Spinal cord (tissue), 9 donors: ENCODE measurements at regions not wholly inside any gene's neighbourhood (a gene's known extent, or its start where the extent isn't known, plus 50 kb on each side); places are given as distances from the start of the nearest gene placed in this dataset.
A peak's percentile ranks its signal among the peaks of the same experiment; 100 is the strongest.

Experiments
- DNase-seq, 6 donors: peaks; one replicate each; pipeline versions ENCODE4 v3.0.0 to v3.0.0-alpha.2; 2013 to 2015; ENCODE audit warnings: low spot score in 6 of 6, low read depth in 4 of 6
- H3K27ac ChIP-seq: one replicate; pipeline ENCODE4 v1.5.1; 2013; ENCODE audit warnings: low read depth, low read length, control low read depth
- H3K27me3 ChIP-seq: one replicate; pipeline ENCODE4 v1.6.1; 2013; ENCODE audit warnings: low read length; ENCODE audit not compliant: control insufficient read depth, insufficient read depth
- H3K36me3 ChIP-seq: one replicate; pipeline ENCODE4 v1.6.1; 2013; ENCODE audit warnings: low read length; ENCODE audit not compliant: control insufficient read depth, insufficient read depth
- H3K4me1 ChIP-seq: one replicate; pipeline ENCODE4 v1.6.1; 2013; ENCODE audit warnings: low read length; ENCODE audit not compliant: control insufficient read depth, insufficient read depth
- H3K4me3 ChIP-seq: one replicate; pipeline ENCODE4 v1.5.1; 2013; ENCODE audit warnings: low read depth, low read length, control low read depth
- H3K9me3 ChIP-seq: one replicate; pipeline ENCODE4 v1.6.1; 2013; ENCODE audit warnings: low read length; ENCODE audit not compliant: control insufficient read depth, insufficient read depth
- WGBS: methylation state at CpG from one replicate; pipeline ENCODE4 v1.1.5; 2013; ENCODE audit warnings: missing lambda C conversion rate; ENCODE audit not compliant: insufficient coverage; 5-methylcytosine and 5-hydroxymethylcytosine counted together
- donor health status: healthy.

DNA sequence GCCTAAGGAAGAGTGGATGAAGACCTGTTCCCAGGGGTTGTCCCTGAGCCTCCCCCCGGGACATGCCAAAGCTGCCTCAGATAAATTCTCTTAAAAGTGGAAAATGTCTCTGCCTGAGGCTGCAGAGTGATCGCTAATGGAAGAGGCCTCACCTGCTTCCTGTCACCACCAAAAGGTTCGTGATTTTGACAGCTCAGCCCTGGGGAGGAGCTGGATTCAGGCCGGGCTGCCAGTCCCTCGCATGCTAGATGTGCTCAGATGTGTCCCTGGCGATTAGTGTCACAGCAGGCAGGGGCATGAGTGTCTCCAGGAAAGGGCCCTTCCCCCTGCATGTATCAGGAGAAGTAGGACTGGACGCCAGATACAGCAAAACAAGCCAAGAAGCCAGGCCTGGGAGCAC is 626.5 kb downstream of the UQCRFS1 start:
- no peak for DNase-seq
- WGBS = 48% methylated on average over 6 of the region's 7 CpGs

DNA sequence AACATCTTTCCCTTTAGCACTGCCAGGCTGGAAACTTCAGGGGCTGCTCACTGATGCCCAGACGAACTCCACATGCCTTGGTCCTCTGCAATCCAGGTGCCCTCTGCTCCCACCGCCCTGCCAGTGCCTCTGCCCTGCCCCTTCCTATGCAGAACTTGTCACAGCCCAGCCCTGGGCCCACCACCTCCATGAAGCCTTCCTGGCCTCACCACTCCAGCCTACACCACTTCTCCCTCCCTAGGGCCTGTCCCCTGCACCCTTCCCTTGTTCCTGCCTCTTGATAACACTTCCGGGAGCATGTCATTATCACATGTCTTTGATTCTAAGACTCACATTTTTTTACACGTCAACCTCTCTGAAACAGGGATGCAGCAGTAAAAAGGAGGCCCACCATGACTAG is 627.2 kb downstream of the UQCRFS1 start:
- H3K27ac ChIP-seq = no peak overlapping the region
- no peaks in the 10 kb centered on the region for H3K27me3 ChIP-seq
- no peaks in the 10 kb centered on the region for H3K9me3 ChIP-seq
- no peak for DNase-seq
- H3K36me3 ChIP-seq = no peaks in the 10 kb centered on the region
- 60% methylated on average over 4 of the region's 4 CpGs for WGBS
- H3K4me3 ChIP-seq = no peak overlapping the region
- H3K4me1 ChIP-seq = peaks cover 4% of the 10 kb centered on the region

More for the DNA sequence above, 626.5 kb downstream of the UQCRFS1 start:
- Histone ChIP-seq H3K27me3 (no peaks in the 10 kb centered on the region), H3K36me3 (no peaks in the 10 kb centered on the region), H3K9me3 (no peaks in the 10 kb centered on the region), H3K4me1 (peaks cover 4% of the 10 kb centered on the region), H3K27ac (no peak overlapping the region), H3K4me3 (no peak overlapping the region)

DNA sequence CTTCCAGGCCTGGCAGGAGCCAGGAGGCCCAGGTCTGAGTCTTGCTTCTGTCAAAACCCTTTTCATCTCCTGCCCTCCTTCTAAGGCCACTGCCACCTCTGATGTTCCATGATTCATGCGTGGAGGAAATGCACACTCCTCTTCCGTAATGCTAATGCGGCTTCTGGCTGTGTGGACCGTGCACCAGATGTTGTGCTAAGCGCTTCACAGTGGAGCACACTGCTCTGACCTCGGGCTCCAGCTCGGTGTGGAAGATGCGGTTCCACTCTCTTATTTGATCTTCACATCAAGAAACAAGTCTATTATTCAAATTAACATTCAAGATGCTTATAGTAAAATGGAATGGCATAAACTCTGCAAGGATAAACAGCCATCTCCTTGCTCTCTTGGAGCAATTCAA is 629.2 kb downstream of the UQCRFS1 start:
- no peak for DNase-seq
- Histone ChIP-seq H3K9me3 (no peaks in the 10 kb centered on the region), H3K36me3 (no peaks in the 10 kb centered on the region), H3K27me3 (no peaks in the 10 kb centered on the region), H3K4me1 (peaks cover 4% of the 10 kb centered on the region), H3K4me3 (no peak overlapping the region), H3K27ac (no peak overlapping the region)
- 81% methylated on average over 4 of the region's 8 CpGs for WGBS

DNA sequence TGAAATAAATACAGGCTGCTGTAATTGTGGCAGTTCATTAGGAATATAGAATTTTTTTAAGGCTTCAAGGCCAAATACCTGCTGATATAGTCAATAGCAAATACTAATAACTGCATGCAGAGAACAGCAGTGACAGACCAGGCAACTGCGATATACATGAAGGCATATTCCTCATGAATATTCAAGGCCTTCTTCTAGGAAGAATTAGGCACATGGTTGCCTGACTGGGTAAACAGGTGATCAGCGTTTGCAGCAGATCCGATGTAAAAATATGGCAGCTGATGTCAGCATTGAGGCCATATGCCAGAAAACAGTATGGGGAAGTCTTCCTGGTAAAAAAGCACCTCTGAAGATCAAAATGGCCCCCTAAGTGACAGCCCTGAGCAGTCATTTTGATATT is 629.7 kb downstream of the UQCRFS1 start:
- Histone ChIP-seq H3K4me1 (peaks cover 4% of the 10 kb centered on the region), H3K27ac (no peak overlapping the region), H3K9me3 (no peaks in the 10 kb centered on the region), H3K36me3 (no peaks in the 10 kb centered on the region), H3K4me3 (no peak overlapping the region), H3K27me3 (no peaks in the 10 kb centered on the region)
- 80% methylated on average over 3 of the region's 3 CpGs for WGBS
- DNase-seq = peak in 2 of 6 donors; percentile 29

DNA sequence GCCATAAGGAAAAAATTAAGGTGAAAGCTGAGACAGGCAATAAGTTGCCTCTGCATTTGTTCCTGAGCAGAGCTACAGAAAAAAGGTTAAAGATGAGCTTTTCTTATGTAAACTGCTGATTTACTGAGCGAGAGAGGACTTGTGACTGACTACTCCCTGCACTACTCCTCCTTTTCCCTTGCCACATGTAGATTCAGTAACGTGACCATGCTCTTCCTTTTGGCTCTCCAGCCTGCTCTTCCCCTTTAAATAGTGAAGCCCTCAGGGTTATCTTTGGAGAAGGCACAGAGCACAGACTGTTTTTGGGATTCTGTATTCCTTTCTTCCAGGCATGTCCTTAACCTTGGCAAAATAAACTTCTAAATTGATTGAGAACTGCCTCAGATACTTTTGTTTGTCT is 630.2 kb downstream of the UQCRFS1 start:
- Histone ChIP-seq H3K9me3 (no peaks in the 10 kb centered on the region), H3K4me1 (peaks cover 4% of the 10 kb centered on the region), H3K36me3 (no peaks in the 10 kb centered on the region), H3K4me3 (no peak overlapping the region), H3K27ac (no peak overlapping the region), H3K27me3 (no peaks in the 10 kb centered on the region)
- no CpG with 5 or more reads among the region's 2 CpGs for whole genome bisulfite sequencing
- no peak for DNase-seq

DNA sequence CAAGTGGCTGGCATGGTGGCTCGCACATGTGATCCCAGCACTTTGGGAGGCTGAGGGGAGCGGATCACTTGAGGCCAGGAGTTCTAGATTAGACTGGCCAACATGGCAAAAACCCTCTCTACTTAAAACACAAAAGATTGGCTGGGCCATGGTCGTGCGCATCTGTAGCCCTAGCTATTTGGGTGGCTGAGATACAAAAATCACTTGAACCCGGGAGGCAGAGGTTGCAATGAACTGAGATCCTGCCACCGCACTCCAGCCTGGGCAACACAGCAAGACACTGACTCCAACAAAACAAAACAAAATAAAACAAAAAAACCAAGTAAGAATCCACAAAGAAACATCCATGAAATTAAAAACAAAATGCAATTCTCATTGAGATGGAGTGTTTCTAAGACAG is 630.6 kb downstream of the UQCRFS1 start:
- no peaks in the 10 kb centered on the region for H3K9me3 ChIP-seq
- peaks cover 6% of the 10 kb centered on the region for H3K4me1 ChIP-seq
- H3K27me3 ChIP-seq = no peaks in the 10 kb centered on the region
- no peaks in the 10 kb centered on the region for H3K36me3 ChIP-seq
- H3K27ac ChIP-seq = no peak overlapping the region
- WGBS = 100% methylated on average over 2 of the region's 6 CpGs
- no peak for DNase-seq
- no peak overlapping the region for H3K4me3 ChIP-seq

DNA sequence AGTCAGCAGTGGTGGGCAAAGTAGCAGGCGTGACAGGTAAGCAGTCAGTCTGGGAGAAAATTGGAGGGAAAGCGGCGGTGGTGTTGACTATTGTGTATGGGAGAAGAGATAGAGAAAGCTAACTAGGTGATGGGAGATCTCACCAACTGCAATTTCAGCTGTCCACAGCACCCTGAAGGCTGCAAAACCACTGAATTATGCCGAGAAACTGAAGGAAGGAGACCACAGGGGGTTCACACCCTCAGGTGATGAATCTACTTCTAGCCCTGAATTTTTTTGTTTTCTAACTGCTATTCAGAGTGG is 631.5 kb downstream of the UQCRFS1 start:
- no peak for DNase-seq
- Histone ChIP-seq H3K27me3 (no peaks in the 10 kb centered on the region), H3K36me3 (no peaks in the 10 kb centered on the region), H3K27ac (no peak overlapping the region), H3K9me3 (no peaks in the 10 kb centered on the region), H3K4me3 (no peak overlapping the region), H3K4me1 (peaks cover 4% of the 10 kb centered on the region)
- WGBS = 94% methylated on average over 3 of the region's 4 CpGs

DNA sequence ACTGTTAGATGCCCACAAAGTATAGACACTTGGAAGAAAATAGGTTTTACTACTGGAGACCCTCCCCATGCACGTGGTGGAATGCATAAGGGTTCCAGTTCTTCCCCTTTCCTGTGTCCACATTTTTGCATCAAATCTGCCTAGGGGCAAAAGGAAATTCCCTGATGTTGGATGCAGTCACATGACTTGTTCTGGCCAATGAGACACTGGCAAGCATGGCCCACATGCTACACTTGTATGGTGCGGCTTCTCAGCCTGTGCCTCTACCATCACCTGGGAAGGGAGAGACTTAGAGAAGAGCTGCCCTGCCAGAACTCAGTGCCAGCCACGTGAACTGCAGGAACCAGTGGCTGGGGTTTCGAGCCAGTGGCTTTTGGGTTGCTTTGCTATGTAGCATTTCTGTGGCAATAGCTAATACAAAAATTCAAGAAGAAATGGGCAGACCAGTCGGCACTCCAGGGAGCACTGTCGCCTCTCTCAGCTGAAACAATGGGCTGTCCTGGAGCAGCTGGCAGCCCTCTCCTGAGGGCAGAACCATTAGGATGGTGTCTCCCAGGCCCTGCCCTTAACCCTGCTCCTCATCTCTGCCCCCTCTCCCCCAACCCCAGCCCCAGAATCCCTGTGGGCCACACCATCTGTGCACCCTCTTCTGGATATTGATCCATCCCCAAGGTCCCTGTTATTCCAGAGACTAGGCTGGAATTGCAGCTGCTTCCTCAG is 634.0 kb downstream of the UQCRFS1 start:
- H3K4me1 ChIP-seq = peaks cover 4% of the 10 kb centered on the region
- no peaks in the 10 kb centered on the region for H3K9me3 ChIP-seq
- no peaks in the 10 kb centered on the region for H3K27me3 ChIP-seq
- 84% methylated on average over 6 of the region's 6 CpGs for WGBS
- H3K27ac ChIP-seq = no peak overlapping the region
- H3K36me3 ChIP-seq = no peaks in the 10 kb centered on the region
- H3K4me3 ChIP-seq = no peak overlapping the region
- DNase-seq = no peak

DNA sequence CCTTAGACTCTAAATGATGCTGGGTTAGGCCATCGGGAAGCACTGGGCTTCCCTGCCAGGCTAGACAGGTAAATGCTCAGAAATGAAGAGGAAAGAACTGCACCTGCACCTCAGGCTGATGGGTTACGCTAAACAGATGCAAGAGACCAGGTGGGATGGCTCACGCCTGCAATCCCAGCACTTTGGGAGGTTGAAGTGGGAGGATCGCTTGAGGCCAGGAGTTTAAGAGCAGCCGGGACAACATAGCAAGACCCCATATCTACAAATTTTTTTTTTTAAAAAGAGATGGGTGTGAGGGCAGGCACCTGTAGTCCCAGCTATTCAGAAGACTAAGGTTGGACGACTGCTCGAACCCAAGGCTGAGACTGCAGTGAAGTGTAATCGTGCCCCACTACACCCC is 634.7 kb downstream of the UQCRFS1 start:
- Histone ChIP-seq H3K27ac (no peak overlapping the region), H3K9me3 (no peaks in the 10 kb centered on the region), H3K4me1 (peaks cover 4% of the 10 kb centered on the region), H3K4me3 (no peak overlapping the region), H3K27me3 (no peaks in the 10 kb centered on the region), H3K36me3 (no peaks in the 10 kb centered on the region)
- DNase-seq = no peak
- WGBS = 94% methylated on average over 2 of the region's 8 CpGs

DNA sequence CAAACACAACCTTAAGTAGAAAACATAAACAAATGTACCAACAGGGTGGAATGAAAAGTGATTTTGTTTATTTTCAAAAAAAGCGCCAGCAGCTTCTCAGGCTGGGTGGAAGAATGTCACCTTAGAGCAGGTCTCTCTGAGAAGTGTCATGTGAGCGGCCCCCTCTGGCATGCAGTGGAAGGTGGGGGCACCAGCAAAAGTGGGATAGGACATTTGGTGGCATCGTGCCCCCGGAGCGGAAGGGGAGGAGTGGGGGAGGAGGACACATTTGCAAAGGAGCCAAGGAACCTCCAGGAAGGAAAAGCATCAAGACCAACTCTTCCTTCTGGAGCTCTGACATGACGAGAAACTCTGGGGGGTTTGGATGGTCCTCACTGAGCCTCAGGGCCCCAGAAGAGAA is 635.3 kb downstream of the UQCRFS1 start:
- Histone ChIP-seq H3K27me3 (no peaks in the 10 kb centered on the region), H3K4me1 (peaks cover 4% of the 10 kb centered on the region), H3K36me3 (no peaks in the 10 kb centered on the region), H3K27ac (no peak overlapping the region), H3K9me3 (no peaks in the 10 kb centered on the region), H3K4me3 (no peak overlapping the region)
- no peak for DNase-seq
- WGBS = 88% methylated on average over 6 of the region's 6 CpGs
